Stomach (tissue), 4 donors: ENCODE measurements at regions not wholly inside any gene's neighbourhood (a gene's known extent, or its start where the extent isn't known, plus 50 kb on each side); places are given as distances from the start of the nearest gene placed in this dataset.

Experiments used
- POLR2A ChIP-seq, 4 donors: fragments of 450-650 bp; IDR thresholded peaks; one replicate each; pipeline ENCODE4 v1.6.1; 2016; ENCODE audit warnings: antibody characterized with exemption in 4 of 4, control low read depth in 2 of 4, mild to moderate bottlenecking in 1 of 4, moderate library complexity in 1 of 4
- POLR2AphosphoS5 ChIP-seq, 3 donors: sonication (generic); formaldehyde crosslinking; IDR thresholded peaks; one replicate each; pipeline ENCODE4 v1.6.1; 2016; ENCODE audit warnings: antibody characterized with exemption in 3 of 3
- TF ChIP-seq, protein P1 (sequence below), 7 experiments: fragments of 450-650 bp in 4 of 7; fragments of 200-600 bp in 3 of 7; sonication (generic) in 3 of 7; IDR thresholded peaks; one replicate each; pipeline ENCODE4 v1.5.1; 2016 to 2019; ENCODE audit warnings: antibody characterized with exemption in 7 of 7, control low read depth in 2 of 7, mild to moderate bottlenecking in 1 of 7

DNA sequence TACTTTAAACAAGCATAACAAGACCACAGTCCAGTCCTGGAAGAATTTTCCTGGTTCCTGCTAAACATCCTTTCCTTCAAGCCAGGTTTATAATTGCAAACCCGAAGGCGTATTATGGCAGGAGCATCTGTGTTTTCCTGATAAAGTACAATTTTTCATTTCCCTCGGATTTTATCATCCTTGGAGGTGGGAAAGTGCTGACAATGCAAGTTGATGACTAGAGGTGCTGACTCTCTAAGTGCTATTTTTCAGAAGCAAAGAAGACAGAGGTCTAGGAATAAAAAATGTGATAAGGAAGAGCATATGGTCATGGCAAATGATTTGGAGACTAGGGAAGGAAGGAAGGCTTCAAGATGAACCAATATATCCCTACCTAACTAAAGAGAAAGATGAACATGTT lies 703.2 kb upstream of the LRRN3 start:
- TF ChIP-seq POLR2AphosphoS5 (IDR thresholded peaks at IDR 0.05) (no peak), POLR2A (IDR thresholded peaks at IDR 0.05) (no peak)
- TF ChIP-seq, protein P1, sequence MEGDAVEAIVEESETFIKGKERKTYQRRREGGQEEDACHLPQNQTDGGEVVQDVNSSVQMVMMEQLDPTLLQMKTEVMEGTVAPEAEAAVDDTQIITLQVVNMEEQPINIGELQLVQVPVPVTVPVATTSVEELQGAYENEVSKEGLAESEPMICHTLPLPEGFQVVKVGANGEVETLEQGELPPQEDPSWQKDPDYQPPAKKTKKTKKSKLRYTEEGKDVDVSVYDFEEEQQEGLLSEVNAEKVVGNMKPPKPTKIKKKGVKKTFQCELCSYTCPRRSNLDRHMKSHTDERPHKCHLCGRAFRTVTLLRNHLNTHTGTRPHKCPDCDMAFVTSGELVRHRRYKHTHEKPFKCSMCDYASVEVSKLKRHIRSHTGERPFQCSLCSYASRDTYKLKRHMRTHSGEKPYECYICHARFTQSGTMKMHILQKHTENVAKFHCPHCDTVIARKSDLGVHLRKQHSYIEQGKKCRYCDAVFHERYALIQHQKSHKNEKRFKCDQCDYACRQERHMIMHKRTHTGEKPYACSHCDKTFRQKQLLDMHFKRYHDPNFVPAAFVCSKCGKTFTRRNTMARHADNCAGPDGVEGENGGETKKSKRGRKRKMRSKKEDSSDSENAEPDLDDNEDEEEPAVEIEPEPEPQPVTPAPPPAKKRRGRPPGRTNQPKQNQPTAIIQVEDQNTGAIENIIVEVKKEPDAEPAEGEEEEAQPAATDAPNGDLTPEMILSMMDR (IDR thresholded peaks at IDR 0.05) = no peak
